HL-60 (cell line): ENCODE measurements at regions not wholly inside any gene's neighbourhood (a gene's known extent, or its start where the extent isn't known, plus 50 kb on each side); places are given as distances from the start of the nearest gene placed in this dataset.

ENCODE experiments used
- DNase-seq, 2 experiments: peaks; one replicate each; pipeline ENCODE4 v3.0.0-alpha.2; 2010 to 2020; ENCODE audit warnings: low read depth in 1 of 2, low spot score in 1 of 2
- H3K27ac ChIP-seq: fragments of 250-450 bp; sonication (Bioruptor Pico); replicated peaks from 2 replicates; pipeline ENCODE4 v1.5.1; 2020; ENCODE audit warnings: mild to moderate bottlenecking, moderate library complexity
- H3K27me3 ChIP-seq: fragments of 250-450 bp; sonication (Bioruptor Pico); 2 replicates; pipeline ENCODE4 v1.5.1; 2021; ENCODE audit warnings: mild to moderate bottlenecking, moderate library complexity; ENCODE audit not compliant: insufficient read depth, poor library complexity, severe bottlenecking
- H3K4me3 ChIP-seq: replicated peaks from 2 replicates; pipeline ENCODE4 v1.5.1; 2011; ENCODE audit warnings: mild to moderate bottlenecking, control low read depth, low read length; ENCODE audit not compliant: insufficient read depth
- GABPA ChIP-seq: IDR thresholded peaks from 2 replicates; pipeline ENCODE4 v1.6.1; 2012; ENCODE audit warnings: low read depth
- POLR2AphosphoS5 ChIP-seq: IDR thresholded peaks from 2 replicates; pipeline ENCODE4 v1.6.1; 2012; ENCODE audit warnings: low read depth
- REST ChIP-seq: IDR thresholded peaks from 2 replicates; pipeline ENCODE4 v1.6.1; 2012; ENCODE audit warnings: low read depth; ENCODE audit not compliant: insufficient replicate concordance
- SPI1 ChIP-seq: IDR thresholded peaks from 2 replicates; pipeline ENCODE4 v1.6.1; 2012; ENCODE audit warnings: low read depth, mild to moderate bottlenecking, borderline replicate concordance
- TF ChIP-seq, protein P1 (sequence below): IDR thresholded peaks from one replicate; pipeline ENCODE4 v1.5.1; 2011; ENCODE audit warnings: low read length, control low read depth, inconsistent platforms; ENCODE audit not compliant: insufficient read depth

GRCh38 chr14:86954623-86955022 lies 1038.4 kb downstream of the GALC start:
- DNase-seq, result no peak
- H3K4me3 ChIP-seq, result no peak overlapping the region
- H3K27ac ChIP-seq, result no peak overlapping the region
- no peaks in the 10 kb centered on the region for H3K27me3 ChIP-seq
- TF ChIP-seq POLR2AphosphoS5 (no peak), SPI1 (no peak), GABPA (no peak), REST (no peak)
- TF ChIP-seq, protein P1, sequence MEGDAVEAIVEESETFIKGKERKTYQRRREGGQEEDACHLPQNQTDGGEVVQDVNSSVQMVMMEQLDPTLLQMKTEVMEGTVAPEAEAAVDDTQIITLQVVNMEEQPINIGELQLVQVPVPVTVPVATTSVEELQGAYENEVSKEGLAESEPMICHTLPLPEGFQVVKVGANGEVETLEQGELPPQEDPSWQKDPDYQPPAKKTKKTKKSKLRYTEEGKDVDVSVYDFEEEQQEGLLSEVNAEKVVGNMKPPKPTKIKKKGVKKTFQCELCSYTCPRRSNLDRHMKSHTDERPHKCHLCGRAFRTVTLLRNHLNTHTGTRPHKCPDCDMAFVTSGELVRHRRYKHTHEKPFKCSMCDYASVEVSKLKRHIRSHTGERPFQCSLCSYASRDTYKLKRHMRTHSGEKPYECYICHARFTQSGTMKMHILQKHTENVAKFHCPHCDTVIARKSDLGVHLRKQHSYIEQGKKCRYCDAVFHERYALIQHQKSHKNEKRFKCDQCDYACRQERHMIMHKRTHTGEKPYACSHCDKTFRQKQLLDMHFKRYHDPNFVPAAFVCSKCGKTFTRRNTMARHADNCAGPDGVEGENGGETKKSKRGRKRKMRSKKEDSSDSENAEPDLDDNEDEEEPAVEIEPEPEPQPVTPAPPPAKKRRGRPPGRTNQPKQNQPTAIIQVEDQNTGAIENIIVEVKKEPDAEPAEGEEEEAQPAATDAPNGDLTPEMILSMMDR, result no peak

- no peak overlapping the region for H3K27ac ChIP-seq
- TF ChIP-seq POLR2AphosphoS5 (no peak), REST (no peak), GABPA (no peak), SPI1 (no peak)
- TF ChIP-seq, protein P1, result no peak
- no peak for DNase-seq
- no peaks in the 10 kb centered on the region for H3K27me3 ChIP-seq
- H3K4me3 ChIP-seq, result no peak overlapping the region
Measured at GRCh38 chr14:86946446-86946845, 1046.5 kb downstream of the GALC start.

GRCh38 chr14:86944434-86944833 lies 1048.5 kb downstream of the GALC start:
- Histone ChIP-seq H3K27ac (no peak overlapping the region), H3K4me3 (no peak overlapping the region), H3K27me3 (no peaks in the 10 kb centered on the region)
- DNase-seq, result no peak
- TF ChIP-seq, protein P1, result no peak
- TF ChIP-seq SPI1 (no peak), POLR2AphosphoS5 (no peak), REST (no peak)
